Neural progenitor cell (in vitro differentiated cells): ENCODE measurements at regions not wholly inside any gene's neighbourhood (a gene's known extent, or its start where the extent isn't known, plus 50 kb on each side); places are given as distances from the start of the nearest gene placed in this dataset.

Experiments used
- CTCF ChIP-seq: fragments of 200-600 bp; sonication (generic); IDR thresholded peaks from 2 replicates; pipeline ENCODE4 v1.5.1; 2017; ENCODE audit warnings: antibody characterized with exemption, mild to moderate bottlenecking
- EZH2 ChIP-seq: fragments of 200-600 bp; sonication (generic); IDR thresholded peaks from 2 replicates; pipeline ENCODE4 v1.6.1; 2017; ENCODE audit warnings: antibody characterized with exemption, mild to moderate bottlenecking, moderate library complexity

GRCh38 chr14:84541018-84541417 is 988.9 kb upstream of the FLRT2 start:
- TF ChIP-seq CTCF (no peak), EZH2 (no peak)
